Parathyroid adenoma (tissue), 2 donors: ENCODE measurements at regions not wholly inside any gene's neighbourhood (a gene's known extent, or its start where the extent isn't known, plus 50 kb on each side); places are given as distances from the start of the nearest gene placed in this dataset.

ENCODE experiments used
- H2AFZ ChIP-seq: fragments of 300-600 bp; sonication (generic); one replicate; pipeline ENCODE4 v1.7.0; 2017; ENCODE audit warnings: antibody characterized with exemption, mild to moderate bottlenecking
- H3K27ac ChIP-seq: fragments of 300-600 bp; sonication (generic); one replicate; pipeline ENCODE4 v1.7.0; 2017
- H3K27me3 ChIP-seq: fragments of 300-600 bp; sonication (generic); one replicate; pipeline ENCODE4 v1.7.0; 2017; ENCODE audit warnings: low read length; ENCODE audit not compliant: control insufficient read depth, insufficient read depth
- H3K36me3 ChIP-seq: fragments of 300-600 bp; sonication (generic); one replicate; pipeline ENCODE4 v1.7.0; 2017; ENCODE audit warnings: low read length; ENCODE audit not compliant: control insufficient read depth, insufficient read depth
- H3K4me1 ChIP-seq: fragments of 300-600 bp; sonication (generic); one replicate; pipeline ENCODE4 v1.7.0; 2017; ENCODE audit warnings: control low read depth
- H3K4me2 ChIP-seq: fragments of 300-600 bp; sonication (generic); one replicate; pipeline ENCODE4 v1.7.0; 2017; ENCODE audit warnings: low read length
- H3K4me3 ChIP-seq: fragments of 300-600 bp; sonication (generic); one replicate; pipeline ENCODE4 v1.7.0; 2017; ENCODE audit warnings: low read depth, low read length
- H3K79me2 ChIP-seq: fragments of 300-600 bp; sonication (generic); one replicate; pipeline ENCODE4 v1.7.0; 2017; ENCODE audit warnings: control low read depth
- H3K9ac ChIP-seq: fragments of 300-600 bp; sonication (generic); one replicate; pipeline ENCODE4 v1.7.0; 2017; ENCODE audit warnings: mild to moderate bottlenecking
- H3K9me3 ChIP-seq: fragments of 300-600 bp; sonication (generic); one replicate; pipeline ENCODE4 v1.7.0; 2017; ENCODE audit warnings: low read length; ENCODE audit not compliant: control insufficient read depth
- TF ChIP-seq, protein P1 (sequence below): fragments of 300-600 bp; sonication (generic); IDR thresholded peaks from one replicate; pipeline ENCODE4 v1.7.0; 2017; ENCODE audit warnings: antibody characterized with exemption, mild to moderate bottlenecking
- donor health status: primary hyperparathyroidism.

DNA sequence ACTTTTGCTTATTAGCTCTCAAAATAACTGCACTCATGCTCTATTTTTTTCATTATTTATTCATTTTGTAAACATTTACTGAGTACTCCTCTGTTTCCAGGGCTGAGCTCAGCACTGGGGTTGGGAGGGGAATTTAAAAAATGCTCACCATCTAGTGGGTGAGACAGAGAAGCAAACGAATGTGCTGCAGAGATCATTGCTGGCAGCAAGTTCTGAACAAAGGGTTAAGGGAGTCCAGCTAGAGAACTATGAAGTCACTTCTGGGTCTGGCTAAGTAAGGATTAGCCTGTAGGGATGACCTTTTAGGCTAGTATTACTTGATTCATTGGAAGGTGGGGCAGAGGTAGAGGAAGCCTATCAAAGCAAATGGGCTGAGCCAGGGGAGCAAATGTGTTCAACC lies 99.1 kb upstream of the ZNF644 start:
- TF ChIP-seq, protein P1, sequence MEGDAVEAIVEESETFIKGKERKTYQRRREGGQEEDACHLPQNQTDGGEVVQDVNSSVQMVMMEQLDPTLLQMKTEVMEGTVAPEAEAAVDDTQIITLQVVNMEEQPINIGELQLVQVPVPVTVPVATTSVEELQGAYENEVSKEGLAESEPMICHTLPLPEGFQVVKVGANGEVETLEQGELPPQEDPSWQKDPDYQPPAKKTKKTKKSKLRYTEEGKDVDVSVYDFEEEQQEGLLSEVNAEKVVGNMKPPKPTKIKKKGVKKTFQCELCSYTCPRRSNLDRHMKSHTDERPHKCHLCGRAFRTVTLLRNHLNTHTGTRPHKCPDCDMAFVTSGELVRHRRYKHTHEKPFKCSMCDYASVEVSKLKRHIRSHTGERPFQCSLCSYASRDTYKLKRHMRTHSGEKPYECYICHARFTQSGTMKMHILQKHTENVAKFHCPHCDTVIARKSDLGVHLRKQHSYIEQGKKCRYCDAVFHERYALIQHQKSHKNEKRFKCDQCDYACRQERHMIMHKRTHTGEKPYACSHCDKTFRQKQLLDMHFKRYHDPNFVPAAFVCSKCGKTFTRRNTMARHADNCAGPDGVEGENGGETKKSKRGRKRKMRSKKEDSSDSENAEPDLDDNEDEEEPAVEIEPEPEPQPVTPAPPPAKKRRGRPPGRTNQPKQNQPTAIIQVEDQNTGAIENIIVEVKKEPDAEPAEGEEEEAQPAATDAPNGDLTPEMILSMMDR: no peak
- Histone ChIP-seq H3K4me3 (no peak overlapping the region), H3K79me2 (no peaks in the 10 kb centered on the region), H3K4me2 (no peak overlapping the region), H3K9ac (no peak overlapping the region), H2AFZ (no peak overlapping the region), H3K9me3 (no peaks in the 10 kb centered on the region), H3K4me1 (no peaks in the 10 kb centered on the region), H3K27ac (no peak overlapping the region), H3K27me3 (no peaks in the 10 kb centered on the region), H3K36me3 (no peaks in the 10 kb centered on the region)

DNA sequence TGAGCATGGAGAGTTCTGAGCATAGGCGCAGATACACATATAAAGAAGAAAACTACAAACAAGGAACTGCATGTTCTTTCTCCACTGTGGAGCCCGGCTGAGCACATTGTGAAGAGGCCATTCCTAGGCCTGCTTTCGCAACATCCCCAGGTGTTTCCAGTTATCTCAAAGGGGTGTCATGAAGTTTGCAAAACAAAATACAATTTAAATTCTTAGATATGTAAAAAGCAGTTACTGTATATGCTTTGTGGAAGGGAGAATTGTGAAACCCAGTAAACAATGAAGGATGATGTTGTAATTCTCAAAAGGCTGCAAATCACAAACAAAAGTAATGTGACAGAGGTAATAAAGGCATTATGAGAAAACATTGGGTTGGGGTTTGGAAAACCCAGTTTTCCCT lies 98.6 kb upstream of the ZNF644 start:
- Histone ChIP-seq H3K79me2 (no peaks in the 10 kb centered on the region), H2AFZ (no peak overlapping the region), H3K9me3 (no peaks in the 10 kb centered on the region), H3K4me1 (no peaks in the 10 kb centered on the region), H3K4me2 (no peak overlapping the region), H3K27me3 (no peaks in the 10 kb centered on the region), H3K36me3 (no peaks in the 10 kb centered on the region), H3K4me3 (no peak overlapping the region), H3K27ac (no peak overlapping the region), H3K9ac (no peak overlapping the region)
- TF ChIP-seq, protein P1: no peak

DNA sequence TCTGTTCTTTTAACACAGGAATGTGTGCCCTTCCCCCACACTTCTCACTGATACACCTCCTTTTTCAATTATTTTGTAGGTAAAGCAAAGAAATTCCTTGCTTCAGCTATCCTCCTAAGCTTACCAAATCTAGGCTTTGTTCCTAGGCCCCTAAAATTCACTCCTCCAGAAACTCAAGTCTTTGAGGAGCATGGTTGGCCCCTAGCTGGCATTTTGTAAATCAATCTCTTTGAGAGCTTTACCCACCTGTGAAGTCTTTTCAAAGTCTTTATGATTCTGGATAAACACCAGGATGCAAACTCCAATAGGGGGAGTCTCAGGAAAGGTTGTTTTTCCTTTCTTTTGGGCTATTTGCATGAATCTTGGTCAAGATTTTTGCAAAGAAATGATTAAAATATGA lies 82.9 kb upstream of the ZNF644 start:
- H3K4me2 ChIP-seq: no peak overlapping the region
- H3K4me1 ChIP-seq: no peaks in the 10 kb centered on the region
- no peak overlapping the region for H2AFZ ChIP-seq
- H3K36me3 ChIP-seq: no peaks in the 10 kb centered on the region
- TF ChIP-seq, protein P1: no peak
- H3K4me3 ChIP-seq: no peak overlapping the region
- no peaks in the 10 kb centered on the region for H3K9me3 ChIP-seq
- no peak overlapping the region for H3K9ac ChIP-seq
- no peak overlapping the region for H3K27ac ChIP-seq
- no peaks in the 10 kb centered on the region for H3K79me2 ChIP-seq
- H3K27me3 ChIP-seq: no peaks in the 10 kb centered on the region

DNA sequence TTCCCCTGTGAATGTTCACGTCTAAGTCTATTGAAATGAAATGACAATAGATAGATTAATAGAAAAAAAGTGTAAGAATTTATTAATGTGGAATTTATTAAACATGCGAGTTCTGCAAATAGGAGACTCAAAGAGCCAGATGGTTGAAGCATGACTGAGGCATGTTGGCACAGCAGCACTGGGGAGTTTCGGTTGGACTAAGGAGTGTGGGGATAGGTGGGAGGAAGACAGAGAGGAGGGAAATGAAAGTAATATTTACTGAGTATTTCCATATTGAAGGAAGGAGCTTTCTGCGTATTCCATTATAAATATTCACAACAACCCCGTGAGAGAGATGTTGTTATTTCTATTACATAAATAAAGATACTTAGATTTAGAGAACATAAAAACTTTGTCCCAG lies 79.5 kb upstream of the ZNF644 start:
- Histone ChIP-seq H3K27ac (no peak overlapping the region), H3K9me3 (no peaks in the 10 kb centered on the region), H3K79me2 (no peaks in the 10 kb centered on the region), H3K4me1 (no peaks in the 10 kb centered on the region), H2AFZ (no peak overlapping the region), H3K4me2 (no peak overlapping the region), H3K27me3 (no peaks in the 10 kb centered on the region), H3K36me3 (no peaks in the 10 kb centered on the region), H3K4me3 (no peak overlapping the region), H3K9ac (no peak overlapping the region)
- TF ChIP-seq, protein P1: no peak

DNA sequence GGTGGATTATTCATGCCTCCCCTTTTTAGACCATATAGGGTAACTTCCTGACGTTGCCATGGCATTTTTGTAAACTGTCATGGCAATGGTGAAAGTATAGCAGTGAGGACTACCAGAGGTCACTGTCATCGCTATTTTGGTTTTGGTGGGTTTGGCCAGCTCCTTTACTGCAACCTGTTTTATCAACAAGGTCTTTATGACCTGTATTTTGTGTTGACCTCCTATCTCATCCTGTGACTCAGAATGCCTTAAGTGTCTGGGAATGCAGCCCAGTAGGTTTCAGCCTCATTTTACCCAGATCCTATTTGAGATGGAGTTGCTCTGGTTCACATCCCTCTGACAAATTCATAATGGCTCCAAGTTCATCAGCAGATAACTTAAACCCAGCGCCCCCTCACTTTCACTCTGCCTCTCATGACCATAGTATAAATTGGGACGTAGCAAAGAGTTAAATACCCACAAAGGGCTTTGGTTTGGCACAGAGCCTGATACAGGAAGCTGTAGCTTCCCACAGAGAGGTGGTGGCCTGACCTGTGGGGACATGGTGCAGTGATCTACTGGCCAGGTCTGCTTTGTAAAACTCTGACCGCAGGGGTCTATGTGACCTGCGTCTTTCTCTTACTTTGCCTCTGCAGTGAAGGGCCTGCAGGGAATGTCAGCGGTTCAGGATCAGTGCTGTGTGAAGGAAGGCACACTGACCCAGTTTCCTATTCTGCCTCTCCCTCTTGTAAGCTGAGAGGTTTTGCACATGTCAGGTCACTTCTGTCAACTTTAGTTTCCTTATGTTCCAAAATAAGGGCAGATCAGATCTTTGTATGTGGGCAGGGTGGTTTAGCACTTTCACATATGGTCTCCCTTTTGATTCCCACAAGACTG lies 78.1 kb upstream of the ZNF644 start:
- Histone ChIP-seq H3K79me2 (no peaks in the 10 kb centered on the region), H3K27me3 (no peaks in the 10 kb centered on the region), H3K9ac (no peak overlapping the region), H3K4me1 (no peaks in the 10 kb centered on the region), H3K9me3 (no peaks in the 10 kb centered on the region), H3K36me3 (no peaks in the 10 kb centered on the region), H3K27ac (no peak overlapping the region), H3K4me2 (no peak overlapping the region), H3K4me3 (no peak overlapping the region), H2AFZ (no peak overlapping the region)
- TF ChIP-seq, protein P1: no peak
